GM19328 (cell line): ENCODE measurements at regions not wholly inside any gene's neighbourhood (a gene's known extent, or its start where the extent isn't known, plus 50 kb on each side); places are given as distances from the start of the nearest gene placed in this dataset.
"Not testable (repeated sequence)": the region's sequence is repeated elsewhere in the genome, so short reads cannot be mapped to it uniquely, and the experiment has no call there.

ENCODE experiments used
- ATAC-seq: cut with Tn5 transposase; IDR thresholded peaks from one replicate; pipeline ENCODE4 v1.9.1; 2021; ENCODE audit warnings: mild to moderate bottlenecking, moderate library complexity; ENCODE audit not compliant: unreplicated experiment

GRCh38 chr5:162603443-162604070, 536.0 kb downstream of the GABRG2 start:
- ATAC-seq: no peak

- no peak for ATAC-seq
Measured at GRCh38 chr5:162607879-162608278, 540.3 kb downstream of the GABRG2 start.

GRCh38 chr5:162621726-162622263, 554.2 kb downstream of the GABRG2 start:
- not testable (repeated sequence) for ATAC-seq

GRCh38 chr5:162624110-162624509, 556.5 kb downstream of the GABRG2 start:
- ATAC-seq: no peak

- ATAC-seq: no peak
Measured at GRCh38 chr5:162637481-162637880, 569.9 kb downstream of the GABRG2 start.

GRCh38 chr5:162638849-162639248, 571.3 kb downstream of the GABRG2 start:
- no peak for ATAC-seq

- ATAC-seq: no peak
Measured at GRCh38 chr5:162641142-162641813, 573.7 kb downstream of the GABRG2 start.

GRCh38 chr5:162654661-162655405, 587.3 kb downstream of the GABRG2 start:
- no peak for ATAC-seq

GRCh38 chr5:162657076-162657475, 589.5 kb downstream of the GABRG2 start:
- ATAC-seq: no peak

GRCh38 chr5:162664846-162665245, 597.3 kb downstream of the GABRG2 start:
- ATAC-seq: no peak

- no peak for ATAC-seq
Measured at GRCh38 chr5:162668926-162669325, 601.4 kb downstream of the GABRG2 start.

- ATAC-seq: no peak
Measured at GRCh38 chr5:162672061-162672460, 604.5 kb downstream of the GABRG2 start.

- no peak for ATAC-seq
Measured at GRCh38 chr5:162683284-162683683, 615.7 kb downstream of the GABRG2 start.

GRCh38 chr5:162684145-162684544, 616.6 kb downstream of the GABRG2 start:
- no peak for ATAC-seq

GRCh38 chr5:162685302-162685701, 617.7 kb downstream of the GABRG2 start:
- no peak for ATAC-seq

GRCh38 chr5:162696272-162696671, 628.7 kb downstream of the GABRG2 start:
- not testable (repeated sequence) for ATAC-seq

GRCh38 chr5:162699361-162699760, 631.8 kb downstream of the GABRG2 start:
- no peak for ATAC-seq

- ATAC-seq: no peak
Measured at GRCh38 chr5:162703914-162704313, 636.3 kb downstream of the GABRG2 start.

- ATAC-seq: no peak
Measured at GRCh38 chr5:162711244-162711643, 643.7 kb downstream of the GABRG2 start.

- ATAC-seq: no peak
Measured at GRCh38 chr5:162719720-162720119, 652.1 kb downstream of the GABRG2 start.

GRCh38 chr5:162721125-162721524, 653.6 kb downstream of the GABRG2 start:
- ATAC-seq: no peak

- no peak for ATAC-seq
Measured at GRCh38 chr5:162752612-162753011, 684.8 kb upstream of the CCNG1 start.
